Jurkat, Clone E6-1 (cell line): ENCODE measurements at regions not wholly inside any gene's neighbourhood (a gene's known extent, or its start where the extent isn't known, plus 50 kb on each side); places are given as distances from the start of the nearest gene placed in this dataset.

Experiments
- DNase-seq: peaks from one replicate; pipeline ENCODE4 v3.0.0-alpha.2; 2011; ENCODE audit warnings: low read depth, low spot score
- H3K4me3 ChIP-seq: 2 replicates; pipeline ENCODE4 v1.5.1; 2011; ENCODE audit warnings: mild to moderate bottlenecking, low read length, control low read depth, moderate library complexity

DNA sequence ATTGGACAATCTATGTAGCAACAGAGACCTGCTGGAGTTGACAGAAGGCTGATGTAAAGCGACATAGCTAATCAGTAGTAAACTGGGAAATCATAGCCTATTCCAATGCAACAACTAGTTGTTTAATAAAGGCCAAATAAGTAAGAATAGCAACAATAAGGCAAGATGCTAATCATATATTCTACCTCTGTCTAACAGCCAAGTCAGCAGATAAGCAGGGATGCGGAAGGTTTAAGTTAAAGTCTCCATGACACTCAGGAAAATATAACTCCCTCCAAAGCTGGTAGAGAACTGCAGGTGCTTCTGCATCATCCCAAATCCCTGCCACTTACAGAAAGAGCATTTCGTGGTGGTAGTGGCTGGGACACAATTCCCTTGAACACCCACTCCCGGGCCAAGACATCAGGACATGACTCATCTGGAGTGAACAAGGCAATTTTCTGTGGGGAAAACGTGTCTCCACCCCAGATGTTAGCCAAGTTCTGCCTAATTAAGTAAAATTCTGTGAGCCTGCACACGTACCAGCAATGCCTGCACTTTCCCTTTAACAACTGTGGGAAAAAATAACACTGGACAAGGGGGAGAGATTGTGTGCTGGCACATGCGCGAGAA lies 413.6 kb upstream of the ID2 start:
- no peak overlapping the region for H3K4me3 ChIP-seq
- no peak for DNase-seq

DNA sequence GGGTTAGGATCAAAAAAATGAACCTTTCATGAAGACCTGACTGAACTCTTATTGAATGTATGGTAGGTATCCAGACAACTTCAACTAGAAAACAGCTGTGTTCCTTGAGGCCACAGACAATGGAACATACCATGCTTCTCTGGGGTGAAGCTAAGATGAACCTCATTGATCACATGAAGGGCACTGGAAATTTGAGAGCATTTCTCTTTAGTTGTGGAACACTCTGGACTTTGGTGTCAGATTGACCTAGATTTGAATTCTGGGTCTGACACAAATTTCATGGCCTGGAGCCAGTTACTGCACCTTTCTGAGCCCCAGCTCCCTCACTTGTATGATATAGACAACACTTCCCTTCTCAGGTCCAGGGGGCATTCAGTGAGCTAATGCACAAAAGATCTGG lies 411.2 kb upstream of the ID2 start:
- DNase-seq, result no peak
- no peak overlapping the region for H3K4me3 ChIP-seq

DNA sequence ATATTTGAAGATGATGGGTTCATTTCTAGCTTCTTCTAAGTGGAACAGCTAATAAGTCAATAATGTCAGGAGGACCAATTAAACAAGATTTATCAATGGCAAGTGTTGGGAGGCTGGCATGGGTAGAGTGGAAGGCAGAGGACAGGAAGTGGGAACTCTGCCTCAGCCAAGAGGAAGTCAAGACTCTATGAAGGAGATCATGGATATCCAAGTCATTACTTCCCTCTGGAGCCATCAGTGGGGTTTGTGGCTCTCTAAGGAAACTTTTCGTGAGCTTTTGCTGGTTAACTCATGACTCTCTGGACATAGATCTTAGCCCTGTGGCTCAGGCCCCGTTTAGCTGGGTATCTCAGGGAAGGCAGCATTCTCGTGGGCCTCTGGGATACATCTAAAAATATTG lies 410.4 kb upstream of the ID2 start:
- DNase-seq, result no peak
- H3K4me3 ChIP-seq, result no peak overlapping the region

DNA sequence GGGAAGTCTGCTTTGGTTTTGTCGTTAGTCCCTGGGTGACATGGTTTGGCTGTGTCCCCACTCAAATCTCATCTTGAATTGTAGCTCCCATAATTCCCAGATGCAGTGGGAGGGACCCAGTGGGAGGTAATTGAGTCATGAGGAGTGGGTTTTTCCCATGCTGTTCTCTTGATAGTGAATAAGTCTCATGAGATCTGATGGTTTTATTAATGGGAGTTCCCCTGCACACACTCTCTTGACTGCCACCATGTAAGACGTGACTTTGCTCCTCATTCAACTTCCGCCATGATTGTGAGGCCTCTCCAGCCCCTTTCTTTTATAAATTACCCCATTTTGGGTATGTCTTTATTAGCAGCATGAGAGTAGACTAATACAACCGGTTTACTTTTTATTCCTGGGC lies 405.8 kb upstream of the ID2 start:
- H3K4me3 ChIP-seq, result no peak overlapping the region
- no peak for DNase-seq

DNA sequence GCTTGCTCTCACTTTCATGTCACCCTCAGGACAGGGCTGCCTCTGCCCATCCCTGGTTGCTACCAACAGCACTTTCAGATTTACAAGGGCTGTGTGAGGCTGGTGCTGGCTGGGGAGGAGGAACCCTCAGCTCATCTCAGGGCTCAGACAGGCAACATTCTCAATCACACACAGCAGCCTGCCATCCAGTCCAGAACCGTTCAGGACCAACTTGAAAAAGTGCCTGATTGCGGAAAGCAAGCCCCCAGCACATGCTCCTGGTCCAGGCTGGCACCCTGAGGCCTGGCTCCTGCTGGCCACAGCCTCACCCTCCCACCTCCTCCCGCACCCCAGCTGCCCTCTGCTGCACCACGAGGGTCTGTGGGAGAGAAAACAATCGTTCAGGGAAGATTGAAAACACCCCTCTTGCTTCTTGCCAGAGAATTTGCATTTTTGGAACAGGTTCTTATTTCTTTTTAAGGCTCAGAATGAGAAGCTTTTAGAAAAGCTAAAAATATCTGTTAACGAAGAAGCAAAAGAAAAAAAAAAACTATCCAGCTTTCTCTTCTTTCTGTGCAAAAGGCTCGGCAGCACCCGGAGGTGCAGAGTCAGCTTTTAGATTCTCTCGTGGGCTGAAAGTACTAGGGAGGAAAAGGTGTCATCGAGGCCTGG lies 403.8 kb upstream of the ID2 start:
- no peak overlapping the region for H3K4me3 ChIP-seq

DNA sequence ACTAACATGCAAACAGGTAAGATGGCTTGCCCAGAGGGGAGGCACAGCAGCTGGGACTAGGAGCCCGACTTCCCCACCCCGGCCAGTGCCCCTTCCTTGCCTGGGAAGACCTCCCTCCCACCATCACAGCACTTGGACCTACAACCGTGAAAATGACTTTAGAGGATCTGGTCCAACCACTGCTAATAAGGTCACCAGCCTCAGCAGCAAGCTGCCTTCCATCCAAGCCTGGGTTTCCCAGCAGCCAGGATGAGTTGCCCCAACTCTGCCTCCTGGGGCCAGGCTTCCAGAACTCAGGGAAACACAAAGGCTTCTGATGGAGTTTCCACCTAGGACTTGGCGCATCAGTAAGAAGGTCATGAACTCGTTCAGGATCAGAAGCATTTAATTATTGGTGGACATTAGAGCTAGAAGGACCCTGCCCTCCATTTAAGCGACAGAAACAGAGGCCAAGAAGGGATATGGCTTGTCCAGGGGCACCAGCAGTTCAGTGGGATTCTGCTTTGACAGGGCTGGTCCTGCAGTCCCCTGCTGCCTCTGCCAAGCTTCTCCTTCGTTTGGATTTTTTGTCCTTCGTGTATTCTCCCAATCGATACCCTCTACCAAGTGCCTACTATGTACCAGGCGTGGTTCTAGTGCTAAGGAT lies 403.0 kb upstream of the ID2 start:
- DNase-seq, result no peak
- no peak overlapping the region for H3K4me3 ChIP-seq

More for the DNA sequence above, 403.8 kb upstream of the ID2 start:
- DNase-seq, result no peak

DNA sequence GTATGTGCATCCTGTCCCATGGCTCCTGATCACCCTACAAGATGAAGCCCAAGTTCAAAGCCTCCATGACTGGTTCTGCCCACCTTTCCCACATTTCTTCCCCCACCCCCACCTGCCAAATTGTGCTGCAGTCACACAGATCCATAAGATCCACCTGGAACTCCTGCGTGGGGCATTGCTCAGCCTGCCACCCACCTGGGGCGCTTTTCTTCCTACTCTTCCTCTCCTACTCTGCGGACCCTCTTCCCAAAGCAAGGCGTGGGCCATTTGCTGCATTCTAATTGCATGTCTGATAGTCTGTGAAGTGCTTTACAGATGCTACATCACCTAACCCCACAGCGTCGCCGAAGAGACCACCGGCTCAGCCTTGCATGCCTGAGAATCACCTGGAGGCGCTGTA lies 402.4 kb upstream of the ID2 start:
- no peak overlapping the region for H3K4me3 ChIP-seq
- DNase-seq, result no peak

DNA sequence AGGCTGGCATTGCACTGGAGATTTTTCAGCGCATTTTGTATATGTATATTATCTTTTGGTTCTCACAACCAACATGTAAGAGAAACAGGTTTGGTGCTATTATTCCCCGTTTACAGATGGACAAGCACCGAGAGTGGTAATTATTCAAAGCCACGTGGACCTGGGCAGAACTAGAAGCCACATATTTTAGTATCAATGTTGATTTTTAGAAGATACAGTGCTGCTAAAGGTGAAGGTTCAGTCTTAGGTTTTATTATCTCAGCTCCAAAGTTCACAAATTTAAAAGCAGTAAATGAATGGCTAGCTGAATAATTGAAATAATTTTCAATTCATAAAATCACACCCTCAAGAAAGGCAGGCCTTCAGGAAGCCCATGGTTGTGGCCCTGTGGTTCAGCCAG lies 400.6 kb upstream of the ID2 start:
- DNase-seq, result no peak

DNA sequence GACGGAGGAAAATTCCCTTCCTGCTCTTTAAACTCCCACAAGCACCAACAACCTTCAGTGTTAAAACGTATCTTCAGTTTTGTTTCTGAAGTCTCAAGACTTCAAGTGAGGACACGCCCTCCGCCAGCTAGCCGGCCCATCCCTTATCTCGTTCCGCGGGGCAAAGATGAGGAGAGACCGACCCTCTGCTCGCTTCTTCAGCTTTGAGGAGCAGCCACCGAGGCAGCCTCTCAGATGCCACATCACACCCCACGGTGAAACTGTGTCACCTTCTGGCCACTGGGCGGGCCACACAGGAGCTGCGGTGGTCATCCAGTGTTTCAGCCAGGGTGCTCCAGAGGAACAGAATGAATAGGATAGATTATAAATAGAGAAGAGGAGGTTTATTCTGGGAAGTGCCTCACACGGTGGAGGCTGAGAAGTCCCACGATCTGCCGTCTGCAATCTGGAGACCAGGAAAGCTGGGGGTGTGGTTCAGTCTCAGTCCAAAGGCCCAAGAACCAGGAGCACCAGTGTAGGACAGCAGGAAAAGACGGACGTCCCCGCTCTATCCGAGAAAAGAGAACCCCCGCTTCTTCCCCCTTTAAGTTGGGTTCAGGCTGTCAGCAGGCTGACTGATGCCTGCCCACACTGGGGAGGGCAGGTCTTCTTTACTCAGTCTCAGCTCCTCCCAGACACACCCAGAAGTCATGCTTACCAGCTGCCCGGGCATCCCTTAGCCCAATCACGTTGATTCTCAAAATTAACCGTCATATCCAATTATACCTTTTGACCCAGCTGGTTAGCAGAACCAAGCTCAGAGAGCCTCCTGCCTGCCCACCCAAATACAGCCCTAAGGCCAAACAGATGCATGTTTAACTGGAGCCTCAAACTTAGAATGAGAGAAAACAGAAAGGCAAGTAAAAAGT lies 399.7 kb upstream of the ID2 start:
- no peak for DNase-seq

More for the DNA sequence above, 400.6 kb upstream of the ID2 start:
- H3K4me3 ChIP-seq, result no peak overlapping the region

DNA sequence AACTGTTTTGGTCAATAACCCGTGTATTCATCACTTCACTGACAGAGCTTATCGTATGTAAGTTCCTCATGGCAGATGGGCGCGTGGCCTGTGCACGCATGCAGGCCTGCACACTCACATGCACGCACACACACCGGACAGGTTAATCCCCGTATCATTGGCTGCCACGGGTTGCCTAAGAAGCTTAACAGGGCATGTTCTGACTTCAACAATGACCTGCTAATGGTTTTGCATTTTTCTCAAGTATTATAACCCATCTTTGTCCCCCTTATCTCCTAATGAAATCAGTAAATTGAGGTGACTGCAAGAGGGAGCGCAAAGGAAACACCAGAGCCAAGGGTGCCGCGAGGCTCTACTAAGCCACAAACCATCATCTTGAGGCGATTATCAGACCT lies 399.0 kb upstream of the ID2 start:
- H3K4me3 ChIP-seq, result no peak overlapping the region
- no peak for DNase-seq

More for the DNA sequence above, 399.7 kb upstream of the ID2 start:
- H3K4me3 ChIP-seq, result no peak overlapping the region

DNA sequence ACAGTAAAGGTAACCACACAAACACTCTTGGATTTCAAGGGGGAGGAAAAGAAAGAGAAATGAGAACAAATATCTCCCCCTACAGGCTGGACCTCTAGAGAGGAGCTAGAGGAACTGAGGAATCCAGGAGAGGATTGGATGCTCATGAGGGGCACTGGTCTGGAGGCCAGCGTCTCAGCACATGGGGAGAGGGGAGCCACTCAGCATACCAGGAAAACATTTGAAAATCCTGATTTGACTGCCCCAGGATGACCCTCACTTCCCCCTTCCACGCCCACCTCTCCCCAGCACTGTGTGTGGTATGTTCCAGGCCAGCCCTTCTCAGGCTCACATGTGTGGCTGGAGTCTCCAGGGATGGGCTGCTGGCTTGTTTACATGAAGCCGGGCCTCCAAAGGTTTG lies 396.8 kb upstream of the ID2 start:
- H3K4me3 ChIP-seq, result no peak overlapping the region
- DNase-seq, result no peak

DNA sequence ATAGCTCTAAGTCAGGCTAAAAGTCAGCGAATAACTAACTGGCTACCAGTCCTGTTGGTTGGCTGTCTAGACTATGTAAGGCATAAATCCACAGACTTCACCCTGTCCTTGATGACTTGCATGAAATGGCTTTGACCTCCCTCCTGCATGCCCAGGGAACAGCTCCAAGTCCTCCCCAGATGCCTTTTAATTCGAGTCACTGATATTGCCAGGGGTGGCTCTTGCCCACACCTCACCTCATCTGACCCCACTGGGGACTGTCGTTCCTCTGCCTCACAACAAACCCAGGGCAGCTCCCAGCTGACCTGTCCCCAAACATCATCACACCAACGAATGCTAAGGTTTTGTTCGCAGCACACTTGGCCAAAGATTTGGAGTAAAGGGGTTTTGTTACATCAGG lies 396.0 kb upstream of the ID2 start:
- H3K4me3 ChIP-seq, result no peak overlapping the region
- no peak for DNase-seq

DNA sequence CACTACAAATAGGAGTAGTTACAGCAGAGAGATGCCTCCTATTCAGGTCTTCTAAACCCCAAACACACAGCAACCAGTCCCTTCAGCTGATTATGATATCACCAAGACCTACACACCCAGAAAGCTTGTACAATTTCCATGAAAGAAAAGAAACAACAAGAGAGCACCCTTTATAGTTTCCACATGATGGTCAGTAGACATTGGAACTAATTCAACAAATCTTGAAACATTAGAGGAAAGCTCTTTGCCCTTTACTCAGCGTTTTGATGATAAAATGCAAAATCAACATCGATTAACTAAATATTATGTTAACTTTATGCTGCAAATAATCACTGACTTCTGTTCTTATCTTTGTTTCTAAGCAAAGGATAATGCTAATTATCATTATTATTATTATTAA lies 393.6 kb upstream of the ID2 start:
- no peak for DNase-seq
- H3K4me3 ChIP-seq, result no peak overlapping the region

DNA sequence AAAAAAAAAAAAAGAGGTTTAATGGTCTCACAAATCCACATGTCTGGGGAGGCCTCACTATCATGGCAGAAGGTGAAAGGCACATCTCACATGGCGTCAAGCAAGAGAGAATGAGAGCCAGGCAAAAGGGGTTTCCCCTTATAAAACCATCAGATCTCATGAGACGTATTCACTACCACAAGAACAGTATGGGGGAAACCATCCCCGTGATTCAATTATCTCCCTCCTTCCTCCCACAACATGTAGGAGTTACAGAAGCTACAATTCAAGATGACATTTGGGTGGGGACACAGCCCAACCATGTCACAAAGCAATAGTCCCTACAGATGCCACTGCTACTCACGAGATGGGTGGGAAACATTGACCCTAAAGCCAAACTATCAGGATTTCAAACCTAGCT lies 392.7 kb upstream of the ID2 start:
- DNase-seq, result no peak
- no peak overlapping the region for H3K4me3 ChIP-seq

DNA sequence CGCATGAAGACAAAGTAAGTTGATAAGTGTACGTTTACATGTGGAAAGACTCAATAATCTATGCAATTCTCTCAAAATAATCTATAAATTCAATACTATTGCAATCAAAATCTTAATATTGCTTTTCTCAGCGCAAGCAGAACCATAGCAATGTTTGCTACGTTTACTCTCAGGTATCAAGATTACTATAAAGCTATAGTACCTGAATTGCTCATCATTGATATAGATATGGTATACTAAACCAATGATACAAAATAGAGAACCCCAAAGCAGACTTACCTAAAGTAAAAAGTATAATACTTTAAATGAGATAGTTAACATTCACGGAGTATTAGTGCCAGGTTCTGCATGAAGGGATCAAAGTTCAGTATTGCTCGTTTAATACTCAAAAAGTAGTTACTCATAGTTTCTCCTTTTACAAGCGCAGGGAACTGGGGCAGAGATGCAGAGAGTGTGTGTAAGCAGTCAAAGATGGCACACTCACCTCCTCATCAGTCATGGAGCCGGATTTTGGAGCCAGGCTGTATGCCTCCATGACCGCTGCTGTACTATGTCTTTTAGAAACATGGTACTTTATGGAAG lies 391.0 kb upstream of the ID2 start:
- no peak for DNase-seq
- no peak overlapping the region for H3K4me3 ChIP-seq

DNA sequence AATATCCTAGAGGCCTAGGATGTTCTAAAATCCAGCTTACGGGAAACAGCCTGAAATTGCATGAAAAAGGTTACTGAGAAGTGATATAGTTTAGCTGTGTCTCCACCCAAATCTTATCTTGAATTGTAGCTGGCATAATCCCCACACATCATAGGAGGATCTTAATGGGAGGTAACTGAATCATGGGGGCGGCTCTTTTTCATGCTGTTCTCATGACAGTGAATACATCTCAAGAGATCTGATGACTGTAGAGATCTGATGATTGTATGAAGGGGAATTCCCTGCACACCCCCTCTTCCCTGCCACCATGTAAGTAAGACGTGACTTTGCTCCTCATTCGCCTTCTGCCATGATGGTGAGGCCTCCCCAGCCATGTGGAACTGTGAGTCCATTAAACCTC lies 385.6 kb upstream of the ID2 start:
- no peak for DNase-seq
- no peak overlapping the region for H3K4me3 ChIP-seq

DNA sequence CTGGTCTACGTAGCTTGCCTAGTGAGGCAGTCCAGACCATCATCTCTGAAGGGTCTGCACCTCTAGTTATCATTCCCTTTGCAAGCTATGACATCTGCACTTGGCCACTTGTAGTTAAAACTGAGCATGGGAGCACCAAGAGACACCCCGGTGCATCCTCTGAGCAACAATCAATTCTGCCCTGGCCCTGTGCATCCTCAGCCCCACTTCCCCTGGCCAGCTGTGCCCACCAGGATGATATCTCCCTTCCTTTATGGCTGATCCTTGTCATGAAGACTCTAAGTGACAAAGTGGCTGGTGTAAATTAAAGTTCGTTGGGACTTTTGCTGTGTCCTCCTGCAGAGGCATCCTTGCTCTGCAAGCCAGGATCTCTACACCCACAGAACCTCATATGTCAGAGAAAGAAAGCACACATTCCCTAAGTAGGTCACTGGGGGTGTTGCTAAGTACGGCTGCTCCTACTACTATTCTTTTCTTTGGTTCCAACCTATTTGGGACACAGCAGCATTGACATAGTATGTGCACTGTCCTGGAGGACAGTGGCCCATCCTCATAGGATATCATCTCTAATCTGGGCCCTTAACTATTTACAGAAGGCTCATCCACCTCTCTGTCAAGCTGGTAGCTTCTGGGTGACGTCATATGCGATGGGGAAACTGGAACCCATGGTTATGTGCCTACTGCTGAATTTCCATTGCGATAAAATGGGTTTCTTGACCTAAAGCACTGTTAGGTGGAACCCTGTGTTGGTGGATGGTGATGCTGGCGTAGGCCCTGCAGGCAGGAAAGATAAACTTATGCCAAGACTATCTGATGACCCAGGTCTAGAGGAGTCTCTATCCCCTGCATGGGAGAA lies 384.3 kb upstream of the ID2 start:
- DNase-seq, result no peak
- no peak overlapping the region for H3K4me3 ChIP-seq

DNA sequence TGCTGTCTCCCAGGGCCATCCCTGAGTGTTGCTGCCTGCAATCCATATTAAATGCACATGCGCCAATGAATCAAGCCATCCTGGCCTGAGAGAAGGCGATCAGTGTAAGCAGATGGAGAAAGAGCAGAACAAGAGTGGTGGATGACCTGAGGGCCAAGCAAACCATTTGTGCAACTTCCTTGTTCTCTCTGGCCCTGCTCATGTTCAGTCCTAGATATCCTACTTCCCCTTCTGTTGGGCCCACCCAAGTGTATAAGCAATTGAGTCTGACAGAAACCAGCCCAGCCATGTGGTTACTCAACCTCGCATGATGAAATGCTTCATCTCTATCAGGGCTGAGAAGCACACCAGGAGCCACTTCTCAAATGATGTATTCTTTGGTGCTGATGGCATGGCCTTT lies 383.1 kb upstream of the ID2 start:
- no peak for DNase-seq

DNA sequence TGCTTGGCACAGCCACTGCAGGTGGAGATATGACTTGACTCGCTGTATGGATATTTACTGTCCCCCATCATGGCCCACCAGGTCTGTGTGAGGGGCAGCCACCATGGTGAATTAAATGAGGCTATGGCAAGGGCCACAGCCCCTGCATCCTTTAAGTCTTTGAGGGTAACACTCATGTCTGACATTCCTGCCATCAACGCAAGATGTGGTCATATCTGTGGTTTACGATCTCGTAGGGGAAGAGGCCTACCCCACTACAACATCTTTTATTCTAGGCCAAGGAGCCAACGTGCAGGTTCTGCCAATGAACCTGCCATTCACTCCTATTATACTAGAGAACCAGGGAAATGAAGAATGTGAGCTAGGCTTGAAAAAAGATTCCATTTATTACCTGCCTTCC lies 381.6 kb upstream of the ID2 start:
- H3K4me3 ChIP-seq, result no peak overlapping the region
- DNase-seq, result peak; percentile 52

More for the DNA sequence above, 383.1 kb upstream of the ID2 start:
- no peak overlapping the region for H3K4me3 ChIP-seq
